HTR-8/SVneo (cell line): ENCODE measurements at regions not wholly inside any gene's neighbourhood (a gene's known extent, or its start where the extent isn't known, plus 50 kb on each side); places are given as distances from the start of the nearest gene placed in this dataset.

Experiments
- DNase-seq: peaks from one replicate; pipeline ENCODE4 v3.0.0; 2011; ENCODE audit warnings: low spot score, mixed read lengths; ENCODE audit not compliant: insufficient read length
- FAIRE-seq: peaks from 2 replicates; lab custom pipeline; 2011; peaks lifted over from hg19 to GRCh38; lab: Jason Lieb, UNC

DNA sequence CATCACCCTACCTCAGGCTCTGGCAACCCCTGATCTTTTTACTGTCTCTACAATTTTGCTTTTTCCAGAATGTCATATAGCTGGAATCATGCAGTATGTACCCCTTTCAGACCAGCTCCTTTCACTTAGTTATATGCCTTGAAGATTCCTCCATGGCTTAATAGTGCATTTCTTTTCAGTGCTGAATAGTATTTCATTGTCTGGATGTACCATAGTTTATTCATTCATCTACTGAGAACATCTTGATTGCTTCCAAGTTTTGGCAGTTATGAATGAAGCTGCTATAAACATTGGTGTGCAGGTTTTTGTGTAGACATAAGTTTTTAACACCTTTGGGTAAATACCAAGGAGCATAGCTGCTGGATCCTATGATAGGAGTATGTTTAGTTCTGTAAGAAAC is 50.8 kb upstream of the ANP32A start:
- no peak for DNase-seq
- no peak for FAIRE-seq

DNA sequence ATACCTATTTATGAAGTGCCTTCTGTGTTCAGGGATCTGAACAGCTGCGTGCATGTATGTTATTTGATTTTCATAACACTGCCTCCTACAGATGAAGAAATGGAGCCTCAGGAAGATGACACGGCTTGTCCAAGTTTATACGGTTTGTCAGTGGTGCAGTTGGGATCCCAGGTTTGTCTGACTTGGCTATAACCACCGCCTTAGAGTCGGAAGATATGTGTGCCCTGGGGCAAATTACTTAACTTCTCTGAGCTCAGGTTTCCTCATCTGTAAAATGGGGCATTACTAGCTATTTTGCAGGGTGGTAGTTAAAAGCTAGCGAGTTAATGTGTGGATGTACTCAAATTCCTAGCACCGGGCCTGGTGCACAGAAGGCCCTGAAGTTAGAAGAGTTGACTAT is 54.1 kb upstream of the ANP32A start:
- FAIRE-seq (no peak), DNase-seq (no peak)

DNA sequence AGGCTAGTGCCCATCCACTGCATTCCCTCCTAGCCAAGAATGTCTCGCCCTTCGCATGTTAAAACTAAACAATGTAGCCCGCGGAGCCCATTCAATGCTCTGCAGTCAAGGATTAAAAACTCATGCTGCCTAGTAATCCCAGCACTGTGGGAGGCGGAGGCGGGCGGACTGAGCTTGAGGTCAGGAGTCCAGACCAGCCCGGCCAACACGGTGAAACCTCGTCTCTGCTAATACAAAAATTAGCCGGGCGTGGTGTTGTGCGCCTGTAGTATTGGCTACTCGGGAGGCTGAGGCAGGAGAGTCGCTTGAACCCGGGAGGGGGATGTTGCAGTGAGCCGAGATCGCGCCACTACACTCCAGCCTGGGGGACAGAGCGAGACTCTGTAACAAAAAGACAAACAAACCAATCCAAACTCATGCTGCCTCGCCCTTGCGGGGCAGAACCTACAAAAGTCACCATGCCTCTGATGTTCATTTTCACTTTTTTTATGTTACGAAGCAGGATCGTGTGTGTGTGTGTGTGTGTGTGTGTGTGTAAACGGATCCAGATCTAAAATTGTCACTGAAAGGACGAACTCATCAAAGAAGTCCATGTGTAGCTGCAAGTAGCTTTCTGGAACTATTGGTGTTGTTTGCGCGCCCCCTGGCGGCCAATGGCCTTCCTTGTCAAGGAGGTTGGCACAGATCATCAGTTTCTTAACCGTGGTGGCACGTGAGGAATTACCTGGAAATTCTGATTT is 54.8 kb upstream of the SPESP1 start:
- peak; percentile 73 for FAIRE-seq
- DNase-seq: peak; percentile 92

DNA sequence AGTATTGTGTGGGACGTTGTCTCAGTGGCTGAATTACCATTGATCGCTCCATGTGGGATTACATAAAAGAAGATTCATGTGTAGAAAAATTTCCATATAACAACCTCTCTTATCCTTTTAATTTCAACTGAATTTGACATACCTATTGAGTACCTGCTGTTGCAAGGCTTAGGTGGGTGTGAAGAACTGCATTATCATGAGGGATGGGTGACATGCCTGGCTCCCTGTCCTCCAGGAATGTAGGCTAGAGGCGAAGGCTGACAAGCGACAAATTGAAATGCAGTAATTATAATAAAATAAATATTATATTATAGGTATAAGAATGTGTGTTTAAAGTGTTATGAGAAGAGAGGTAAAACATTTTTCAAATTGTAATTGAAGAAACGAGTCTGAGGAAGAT is 52.7 kb upstream of the SPESP1 start:
- FAIRE-seq: no peak

DNA sequence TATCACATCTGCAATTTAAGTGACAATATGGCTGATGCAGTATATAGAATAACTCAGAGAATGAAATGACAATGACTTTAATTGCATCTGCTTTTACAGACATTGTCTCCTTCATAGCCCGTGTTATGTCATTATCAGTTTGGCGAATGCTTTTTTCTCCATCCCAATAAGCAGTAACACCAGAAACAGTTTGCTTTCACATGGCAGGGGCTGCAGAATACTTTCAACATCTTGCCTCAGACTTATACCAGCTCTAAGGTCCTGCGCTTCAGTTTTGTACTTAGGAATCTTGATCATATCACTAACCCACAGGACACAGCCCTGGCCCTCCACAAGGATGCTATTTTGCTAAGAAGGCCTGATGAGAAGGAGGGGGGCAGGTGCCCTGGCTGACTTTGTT is 49.9 kb upstream of the SPESP1 start:
- DNase-seq (no peak), FAIRE-seq (no peak)

More for the DNA sequence above, 52.7 kb upstream of the SPESP1 start:
- DNase-seq: no peak
